ENCODE measurements at regions not wholly inside any gene's neighbourhood (a gene's known extent, or its start where the extent isn't known, plus 50 kb on each side); places are given as distances from the start of the nearest gene placed in this dataset.

- no peak for TF ChIP-seq CTCF (IDR thresholded peaks at IDR 0.05)
- no peak for TF ChIP-seq POLR2A (IDR thresholded peaks at IDR 0.05)
Measured at GRCh38 chr13:84864341-84864740, 934.9 kb downstream of the SLITRK6 start.

Data from adrenal gland (tissue), 5 donors.